ENCODE measurements at regions not wholly inside any gene's neighbourhood (a gene's known extent, or its start where the extent isn't known, plus 50 kb on each side); places are given as distances from the start of the nearest gene placed in this dataset.
"Not testable (repeated sequence)": the region's sequence is repeated elsewhere in the genome, so short reads cannot be mapped to it uniquely, and the experiment has no call there.

- no peak overlapping the region for H3K4me3 ChIP-seq (replicated peaks in 1 of 2; ENCODE audit: low read depth in 2 of 2, low read length in 2 of 2)
- DNase-seq (ENCODE audit: low read depth in 2 of 2) = no peak
- no peak for TF ChIP-seq CTCF (IDR thresholded peaks at IDR 0.05; ENCODE audit: low read depth, low read length)
These were observed 458.7 kb downstream of the RNF144A start for GRCh38 chr2:7375901-7376300.

GRCh38 chr2:7377916-7378569 is 460.8 kb downstream of the RNF144A start:
- TF ChIP-seq CTCF (IDR thresholded peaks at IDR 0.05; ENCODE audit: low read depth, low read length) = no peak
- no peak overlapping the region for H3K4me3 ChIP-seq (replicated peaks in 1 of 2; ENCODE audit: low read depth in 2 of 2, low read length in 2 of 2)
- no peak for DNase-seq (ENCODE audit: low read depth in 2 of 2)

DNA sequence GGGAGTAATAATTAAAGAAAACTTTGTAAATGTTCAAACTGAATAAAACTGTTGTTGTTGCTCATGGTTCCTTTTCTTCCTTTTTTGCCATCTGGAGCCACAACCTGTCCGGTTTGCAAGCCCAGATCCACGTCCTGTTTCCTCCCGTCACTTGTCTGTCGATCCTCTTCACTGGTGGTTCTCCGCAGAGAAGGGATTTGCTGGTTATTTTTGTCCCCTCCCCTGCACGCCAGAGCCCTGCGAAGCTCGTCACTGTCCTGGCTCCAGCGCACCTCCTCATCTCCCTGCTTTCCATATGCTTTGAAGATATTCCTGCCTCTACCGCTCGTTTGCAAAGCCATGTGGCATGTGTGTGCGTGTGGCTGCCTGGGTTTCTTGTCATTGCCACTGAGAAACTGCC is 461.4 kb downstream of the RNF144A start:
- H3K4me3 ChIP-seq (replicated peaks in 1 of 2; ENCODE audit: low read depth in 2 of 2, low read length in 2 of 2) = no peak overlapping the region
- no peak for DNase-seq (ENCODE audit: low read depth in 2 of 2)
- no peak for TF ChIP-seq CTCF (IDR thresholded peaks at IDR 0.05; ENCODE audit: low read depth, low read length)

- DNase-seq (ENCODE audit: low read depth in 2 of 2) = no peak
- TF ChIP-seq CTCF (IDR thresholded peaks at IDR 0.05; ENCODE audit: low read depth, low read length) = no peak
- H3K4me3 ChIP-seq (replicated peaks in 1 of 2; ENCODE audit: low read depth in 2 of 2, low read length in 2 of 2) = no peak overlapping the region
These were observed 462.6 kb downstream of the RNF144A start for GRCh38 chr2:7379799-7380198.

GRCh38 chr2:7384773-7385349 is 467.6 kb downstream of the RNF144A start:
- TF ChIP-seq CTCF (IDR thresholded peaks at IDR 0.05; ENCODE audit: low read depth, low read length) = no peak
- no peak for DNase-seq (ENCODE audit: low read depth in 2 of 2)
- H3K4me3 ChIP-seq (replicated peaks in 1 of 2; ENCODE audit: low read depth in 2 of 2, low read length in 2 of 2) = no peak overlapping the region

GRCh38 chr2:7390311-7390710 is 473.1 kb downstream of the RNF144A start:
- DNase-seq (ENCODE audit: low read depth in 2 of 2) = not testable (repeated sequence)

GRCh38 chr2:7392076-7392787 is 475.0 kb downstream of the RNF144A start:
- no peak for DNase-seq (ENCODE audit: low read depth in 2 of 2)
- TF ChIP-seq CTCF (IDR thresholded peaks at IDR 0.05; ENCODE audit: low read depth, low read length) = no peak
- H3K4me3 ChIP-seq (replicated peaks in 1 of 2; ENCODE audit: low read depth in 2 of 2, low read length in 2 of 2) = no peak overlapping the region

More at GRCh38 chr2:7390311-7390710, 473.1 kb downstream of the RNF144A start:
- H3K4me3 ChIP-seq (replicated peaks in 1 of 2; ENCODE audit: low read depth in 2 of 2, low read length in 2 of 2) = not testable (repeated sequence)
